ENCODE measurements at regions not wholly inside any gene's neighbourhood (a gene's known extent, or its start where the extent isn't known, plus 50 kb on each side); places are given as distances from the start of the nearest gene placed in this dataset.

DNA sequence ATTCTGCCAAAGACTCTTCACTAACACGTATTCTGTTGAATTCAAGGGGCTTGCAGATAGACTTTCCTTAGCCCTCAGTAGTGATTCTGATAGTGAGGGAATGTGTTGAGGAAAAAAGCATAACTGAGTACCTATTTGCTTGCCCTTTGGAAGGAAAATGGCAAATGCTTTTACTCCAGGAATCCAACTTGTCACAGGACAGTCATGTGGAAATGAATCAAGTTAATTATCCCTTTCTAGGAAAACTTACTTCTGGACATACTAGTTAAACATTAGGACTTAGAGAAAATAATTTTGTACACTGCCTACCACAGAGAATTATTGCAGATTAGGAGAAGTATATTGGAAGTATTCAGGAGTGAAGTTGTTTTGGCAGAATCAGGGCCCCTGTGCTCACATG lies 148.9 kb upstream of the SLC13A1 start:
- H3K27me3 ChIP-seq (ENCODE audit: insufficient read depth): no peaks in the 10 kb centered on the region
- Mint-ChIP-seq H3K27ac (no peak overlapping the region), H3K27me3 (ENCODE audit: insufficient read depth, low read depth, poor library complexity) (peaks cover 2% of the 10 kb centered on the region), H3K4me3 (no peak overlapping the region), H3K9me3 (no peaks in the 10 kb centered on the region), H3K4me1 (peaks cover 6% of the 10 kb centered on the region), H3K36me3 (ENCODE audit: low read depth) (no peaks in the 10 kb centered on the region)
- no peak overlapping the region for H3K27ac ChIP-seq (ENCODE audit: low read depth)
- H3K79me2 ChIP-seq (replicated peaks; ENCODE audit: insufficient read depth): no peaks in the 10 kb centered on the region
- H3K4me1 ChIP-seq (ENCODE audit: insufficient read depth): no peaks in the 10 kb centered on the region
- DNase-seq (ENCODE audit: low spot score) (no peak), ATAC-seq (no peak)
- H2AFZ ChIP-seq: 0 out of 2 replicates have a peak overlapping the region, but pooled peaks have one; percentile 6
- H3K4me2 ChIP-seq: no peak overlapping the region
- no peaks in the 10 kb centered on the region for H3K9me2 ChIP-seq (ENCODE audit: insufficient read depth)
- H3K4me3 ChIP-seq: no peak overlapping the region
- H3K36me3 ChIP-seq (ENCODE audit: insufficient read depth): no peaks in the 10 kb centered on the region
- TF ChIP-seq ZNF114 (CRISPR knock-in tag; IDR thresholded peaks at IDR 0.05): no peak
- TF ChIP-seq, protein P1, sequence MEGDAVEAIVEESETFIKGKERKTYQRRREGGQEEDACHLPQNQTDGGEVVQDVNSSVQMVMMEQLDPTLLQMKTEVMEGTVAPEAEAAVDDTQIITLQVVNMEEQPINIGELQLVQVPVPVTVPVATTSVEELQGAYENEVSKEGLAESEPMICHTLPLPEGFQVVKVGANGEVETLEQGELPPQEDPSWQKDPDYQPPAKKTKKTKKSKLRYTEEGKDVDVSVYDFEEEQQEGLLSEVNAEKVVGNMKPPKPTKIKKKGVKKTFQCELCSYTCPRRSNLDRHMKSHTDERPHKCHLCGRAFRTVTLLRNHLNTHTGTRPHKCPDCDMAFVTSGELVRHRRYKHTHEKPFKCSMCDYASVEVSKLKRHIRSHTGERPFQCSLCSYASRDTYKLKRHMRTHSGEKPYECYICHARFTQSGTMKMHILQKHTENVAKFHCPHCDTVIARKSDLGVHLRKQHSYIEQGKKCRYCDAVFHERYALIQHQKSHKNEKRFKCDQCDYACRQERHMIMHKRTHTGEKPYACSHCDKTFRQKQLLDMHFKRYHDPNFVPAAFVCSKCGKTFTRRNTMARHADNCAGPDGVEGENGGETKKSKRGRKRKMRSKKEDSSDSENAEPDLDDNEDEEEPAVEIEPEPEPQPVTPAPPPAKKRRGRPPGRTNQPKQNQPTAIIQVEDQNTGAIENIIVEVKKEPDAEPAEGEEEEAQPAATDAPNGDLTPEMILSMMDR (conservative IDR thresholded peaks at IDR 0.05; ENCODE audit: low read depth in 2 of 2): no peak
- TF ChIP-seq, protein P2, sequence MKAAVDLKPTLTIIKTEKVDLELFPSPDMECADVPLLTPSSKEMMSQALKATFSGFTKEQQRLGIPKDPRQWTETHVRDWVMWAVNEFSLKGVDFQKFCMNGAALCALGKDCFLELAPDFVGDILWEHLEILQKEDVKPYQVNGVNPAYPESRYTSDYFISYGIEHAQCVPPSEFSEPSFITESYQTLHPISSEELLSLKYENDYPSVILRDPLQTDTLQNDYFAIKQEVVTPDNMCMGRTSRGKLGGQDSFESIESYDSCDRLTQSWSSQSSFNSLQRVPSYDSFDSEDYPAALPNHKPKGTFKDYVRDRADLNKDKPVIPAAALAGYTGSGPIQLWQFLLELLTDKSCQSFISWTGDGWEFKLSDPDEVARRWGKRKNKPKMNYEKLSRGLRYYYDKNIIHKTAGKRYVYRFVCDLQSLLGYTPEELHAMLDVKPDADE (IDR thresholded peaks at IDR 0.05): no peak
- H3F3A ChIP-seq (replicated peaks; ENCODE audit: low read depth): no peaks in the 10 kb centered on the region
- no peaks in the 10 kb centered on the region for H4K20me1 ChIP-seq (replicated peaks; ENCODE audit: insufficient read depth)

DNA sequence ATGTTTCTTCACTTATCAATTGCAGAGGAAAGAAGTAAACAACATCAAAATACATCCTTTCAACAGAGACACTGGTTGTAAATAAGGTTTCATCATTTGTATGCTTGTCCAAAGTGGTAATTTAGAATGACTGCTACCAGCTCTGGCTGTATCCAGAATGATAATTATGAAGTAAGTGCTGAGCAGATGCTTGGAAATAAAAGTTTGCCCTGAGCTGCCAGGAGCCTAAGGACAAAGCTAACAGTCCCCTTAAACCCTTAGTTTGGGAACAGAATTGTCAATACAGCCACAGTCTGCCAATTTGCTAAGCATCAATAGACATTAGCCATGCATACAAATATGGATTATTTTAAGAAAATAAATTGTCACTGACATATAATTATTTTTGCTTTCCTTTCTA lies 147.0 kb upstream of the SLC13A1 start:
- H3F3A ChIP-seq (replicated peaks; ENCODE audit: low read depth): no peaks in the 10 kb centered on the region
- no peak overlapping the region for H3K4me2 ChIP-seq
- no peaks in the 10 kb centered on the region for H3K79me2 ChIP-seq (replicated peaks; ENCODE audit: insufficient read depth)
- Mint-ChIP-seq H3K4me3 (no peak overlapping the region), H3K27ac (no peak overlapping the region), H3K36me3 (ENCODE audit: low read depth) (no peaks in the 10 kb centered on the region), H3K27me3 (ENCODE audit: insufficient read depth, low read depth, poor library complexity) (no peaks in the 10 kb centered on the region), H3K9me3 (no peaks in the 10 kb centered on the region), H3K4me1 (peaks cover 6% of the 10 kb centered on the region)
- ATAC-seq (no peak), DNase-seq (ENCODE audit: low spot score) (no peak)
- no peaks in the 10 kb centered on the region for H3K4me1 ChIP-seq (ENCODE audit: insufficient read depth)
- no peaks in the 10 kb centered on the region for H3K27me3 ChIP-seq (ENCODE audit: insufficient read depth)
- H3K27ac ChIP-seq (ENCODE audit: low read depth): no peak overlapping the region
- H3K4me3 ChIP-seq: no peak overlapping the region
- no peaks in the 10 kb centered on the region for H4K20me1 ChIP-seq (replicated peaks; ENCODE audit: insufficient read depth)
- H3K36me3 ChIP-seq (ENCODE audit: insufficient read depth): no peaks in the 10 kb centered on the region
- H3K9me2 ChIP-seq (ENCODE audit: insufficient read depth): no peaks in the 10 kb centered on the region
- H2AFZ ChIP-seq: no peak overlapping the region
- TF ChIP-seq CREB1 (CRISPR knock-in tag; IDR thresholded peaks at IDR 0.05; ENCODE audit: low read depth): no peak
- no peak for TF ChIP-seq EZH2 (IDR thresholded peaks at IDR 0.05; ENCODE audit: low read depth, unreplicated experiment)
- TF ChIP-seq POLR2AphosphoS5 (IDR thresholded peaks at IDR 0.05; ENCODE audit: low read depth): no peak
- TF ChIP-seq, protein P1 (conservative IDR thresholded peaks at IDR 0.05; ENCODE audit: low read depth in 2 of 2): no peak
- TF ChIP-seq JUNB (IDR thresholded peaks at IDR 0.05; ENCODE audit: unreplicated experiment): no peak
- TF ChIP-seq STAT1 (IDR thresholded peaks at IDR 0.05; ENCODE audit: unreplicated experiment): no peak
- TF ChIP-seq, protein P3, sequence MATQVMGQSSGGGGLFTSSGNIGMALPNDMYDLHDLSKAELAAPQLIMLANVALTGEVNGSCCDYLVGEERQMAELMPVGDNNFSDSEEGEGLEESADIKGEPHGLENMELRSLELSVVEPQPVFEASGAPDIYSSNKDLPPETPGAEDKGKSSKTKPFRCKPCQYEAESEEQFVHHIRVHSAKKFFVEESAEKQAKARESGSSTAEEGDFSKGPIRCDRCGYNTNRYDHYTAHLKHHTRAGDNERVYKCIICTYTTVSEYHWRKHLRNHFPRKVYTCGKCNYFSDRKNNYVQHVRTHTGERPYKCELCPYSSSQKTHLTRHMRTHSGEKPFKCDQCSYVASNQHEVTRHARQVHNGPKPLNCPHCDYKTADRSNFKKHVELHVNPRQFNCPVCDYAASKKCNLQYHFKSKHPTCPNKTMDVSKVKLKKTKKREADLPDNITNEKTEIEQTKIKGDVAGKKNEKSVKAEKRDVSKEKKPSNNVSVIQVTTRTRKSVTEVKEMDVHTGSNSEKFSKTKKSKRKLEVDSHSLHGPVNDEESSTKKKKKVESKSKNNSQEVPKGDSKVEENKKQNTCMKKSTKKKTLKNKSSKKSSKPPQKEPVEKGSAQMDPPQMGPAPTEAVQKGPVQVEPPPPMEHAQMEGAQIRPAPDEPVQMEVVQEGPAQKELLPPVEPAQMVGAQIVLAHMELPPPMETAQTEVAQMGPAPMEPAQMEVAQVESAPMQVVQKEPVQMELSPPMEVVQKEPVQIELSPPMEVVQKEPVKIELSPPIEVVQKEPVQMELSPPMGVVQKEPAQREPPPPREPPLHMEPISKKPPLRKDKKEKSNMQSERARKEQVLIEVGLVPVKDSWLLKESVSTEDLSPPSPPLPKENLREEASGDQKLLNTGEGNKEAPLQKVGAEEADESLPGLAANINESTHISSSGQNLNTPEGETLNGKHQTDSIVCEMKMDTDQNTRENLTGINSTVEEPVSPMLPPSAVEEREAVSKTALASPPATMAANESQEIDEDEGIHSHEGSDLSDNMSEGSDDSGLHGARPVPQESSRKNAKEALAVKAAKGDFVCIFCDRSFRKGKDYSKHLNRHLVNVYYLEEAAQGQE (IDR thresholded peaks at IDR 0.05; ENCODE audit: unreplicated experiment): no peak
- TF ChIP-seq NANOG (IDR thresholded peaks at IDR 0.05; ENCODE audit: borderline replicate concordance): no peak
- no peak for TF ChIP-seq ZNF331 (CRISPR knock-in tag; IDR thresholded peaks at IDR 0.05; ENCODE audit: low read depth)
- TF ChIP-seq, protein P2 (IDR thresholded peaks at IDR 0.05): no peak

Measured in GM23338 (cell line).